ENCODE measurements at regions not wholly inside any gene's neighbourhood (a gene's known extent, or its start where the extent isn't known, plus 50 kb on each side); places are given as distances from the start of the nearest gene placed in this dataset.

DNA sequence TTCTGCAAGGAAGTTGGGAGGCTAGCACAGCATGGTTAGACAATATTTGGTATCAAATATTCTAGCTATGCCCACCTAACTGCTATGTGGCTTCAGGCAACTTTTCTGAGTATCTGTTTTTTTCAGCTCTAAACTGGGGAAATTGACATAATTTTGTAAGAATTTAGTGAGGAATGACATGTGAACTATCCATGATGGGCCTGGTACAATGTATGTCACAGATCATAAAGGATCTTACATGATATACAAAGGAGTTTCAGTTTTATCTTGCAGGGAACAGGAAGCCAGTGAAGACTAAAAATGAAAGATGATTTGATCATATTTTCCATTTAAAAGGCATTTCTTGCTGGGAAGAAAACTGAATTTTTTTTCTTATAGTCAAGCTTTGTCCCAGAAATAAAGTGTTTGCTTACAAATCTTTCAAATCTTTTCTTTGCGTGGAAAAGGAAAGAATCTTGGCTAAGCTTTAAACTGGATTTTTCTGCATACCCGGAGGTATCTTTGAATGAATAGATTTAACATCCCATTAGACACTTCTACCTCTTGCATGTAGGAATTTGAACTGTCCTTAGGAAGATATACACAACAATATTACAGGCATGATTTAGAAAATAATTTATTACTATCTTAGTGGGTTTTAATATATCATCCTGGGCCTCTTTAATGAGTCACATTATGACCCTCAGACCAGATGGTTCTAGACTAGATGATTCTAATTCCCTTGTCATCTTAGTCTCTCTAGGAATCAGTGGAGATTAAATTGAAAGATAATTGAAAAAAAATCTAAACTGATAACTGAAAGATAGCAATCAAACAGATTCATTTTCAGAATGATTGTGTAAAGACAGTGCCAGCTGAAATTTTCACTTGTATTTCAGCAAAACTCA, 436.0 kb upstream of the THBS1 start:
- CTCF ChIA-PET: no interaction called here
- H3K36me3 ChIP-seq (ENCODE audit: insufficient read depth, low read length, poor library complexity, severe bottlenecking): no peaks in the 10 kb centered on the region
- H3K4me1 ChIP-seq (ENCODE audit: insufficient read depth, low read length, poor library complexity, severe bottlenecking): no peaks in the 10 kb centered on the region
- no TSS peak for BruUV-seq (replicated peaks)
- TF ChIP-seq EZH2 (IDR thresholded peaks at IDR 0.05; ENCODE audit: borderline replicate concordance, low read depth, low read length, poor library complexity, severe bottlenecking): no peak
- TF ChIP-seq, protein P1, sequence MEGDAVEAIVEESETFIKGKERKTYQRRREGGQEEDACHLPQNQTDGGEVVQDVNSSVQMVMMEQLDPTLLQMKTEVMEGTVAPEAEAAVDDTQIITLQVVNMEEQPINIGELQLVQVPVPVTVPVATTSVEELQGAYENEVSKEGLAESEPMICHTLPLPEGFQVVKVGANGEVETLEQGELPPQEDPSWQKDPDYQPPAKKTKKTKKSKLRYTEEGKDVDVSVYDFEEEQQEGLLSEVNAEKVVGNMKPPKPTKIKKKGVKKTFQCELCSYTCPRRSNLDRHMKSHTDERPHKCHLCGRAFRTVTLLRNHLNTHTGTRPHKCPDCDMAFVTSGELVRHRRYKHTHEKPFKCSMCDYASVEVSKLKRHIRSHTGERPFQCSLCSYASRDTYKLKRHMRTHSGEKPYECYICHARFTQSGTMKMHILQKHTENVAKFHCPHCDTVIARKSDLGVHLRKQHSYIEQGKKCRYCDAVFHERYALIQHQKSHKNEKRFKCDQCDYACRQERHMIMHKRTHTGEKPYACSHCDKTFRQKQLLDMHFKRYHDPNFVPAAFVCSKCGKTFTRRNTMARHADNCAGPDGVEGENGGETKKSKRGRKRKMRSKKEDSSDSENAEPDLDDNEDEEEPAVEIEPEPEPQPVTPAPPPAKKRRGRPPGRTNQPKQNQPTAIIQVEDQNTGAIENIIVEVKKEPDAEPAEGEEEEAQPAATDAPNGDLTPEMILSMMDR (conservative IDR thresholded peaks at IDR 0.05; ENCODE audit: low read depth, low read length): no peak
- DNase-seq (ENCODE audit: low spot score): no peak
- no peak overlapping the region for H3K27ac ChIP-seq (ENCODE audit: low read depth, low read length, poor library complexity, severe bottlenecking)
- intact Hi-C loops (cut with micrococcal nuclease; ENCODE audit: unreplicated experiment): no loop called here
- POLR2A ChIA-PET (ENCODE audit: low non-redundant PET): interaction anchor here (0.6 kb wide), 2 partner anchors 138 to 284 kb away, joined by 3 to 6 read pairs; no protein-coding TSS in a partner anchor
- no peak overlapping the region for H3K4me3 ChIP-seq (ENCODE audit: low read depth, low read length, poor library complexity, severe bottlenecking)
- H3K9me3 ChIP-seq (ENCODE audit: low read depth, low read length, poor library complexity, severe bottlenecking): no peaks in the 10 kb centered on the region
- peaks cover 11% of the 10 kb centered on the region for H3K27me3 ChIP-seq (replicated peaks; ENCODE audit: insufficient read depth, low read depth, low read length, poor library complexity)

GRCh38 chr15:39145854-39146625, 434.8 kb upstream of the THBS1 start:
- ChIA-PET POLR2A (ENCODE audit: low non-redundant PET) (no interaction called here), CTCF (no interaction called here)
- H3K27ac ChIP-seq (ENCODE audit: low read depth, low read length, poor library complexity, severe bottlenecking): no peak overlapping the region
- peaks cover 3% of the 10 kb centered on the region for H3K27me3 ChIP-seq (replicated peaks; ENCODE audit: insufficient read depth, low read depth, low read length, poor library complexity)
- intact Hi-C loops (cut with micrococcal nuclease; ENCODE audit: unreplicated experiment): no loop called here
- no peak for TF ChIP-seq EZH2 (IDR thresholded peaks at IDR 0.05; ENCODE audit: borderline replicate concordance, low read depth, low read length, poor library complexity, severe bottlenecking)
- TF ChIP-seq, protein P1 (conservative IDR thresholded peaks at IDR 0.05; ENCODE audit: low read depth, low read length): no peak
- no peak overlapping the region for H3K4me3 ChIP-seq (ENCODE audit: low read depth, low read length, poor library complexity, severe bottlenecking)
- no peak for DNase-seq (ENCODE audit: low spot score)
- BruUV-seq (replicated peaks): no TSS peak
- H3K4me1 ChIP-seq (ENCODE audit: insufficient read depth, low read length, poor library complexity, severe bottlenecking): no peaks in the 10 kb centered on the region
- H3K9me3 ChIP-seq (ENCODE audit: low read depth, low read length, poor library complexity, severe bottlenecking): no peaks in the 10 kb centered on the region
- no peaks in the 10 kb centered on the region for H3K36me3 ChIP-seq (ENCODE audit: insufficient read depth, low read length, poor library complexity, severe bottlenecking)

GRCh38 chr15:39149636-39150150, 431.2 kb upstream of the THBS1 start:
- BruUV-seq (replicated peaks): no TSS peak
- no peak for DNase-seq (ENCODE audit: low spot score)
- Histone ChIP-seq H3K27ac (ENCODE audit: low read depth, low read length, poor library complexity, severe bottlenecking) (no peak overlapping the region), H3K9me3 (ENCODE audit: low read depth, low read length, poor library complexity, severe bottlenecking) (no peaks in the 10 kb centered on the region), H3K4me1 (ENCODE audit: insufficient read depth, low read length, poor library complexity, severe bottlenecking) (no peaks in the 10 kb centered on the region), H3K27me3 (replicated peaks; ENCODE audit: insufficient read depth, low read depth, low read length, poor library complexity) (peaks cover 20% of the 10 kb centered on the region), H3K36me3 (ENCODE audit: insufficient read depth, low read length, poor library complexity, severe bottlenecking) (no peaks in the 10 kb centered on the region), H3K4me3 (ENCODE audit: low read depth, low read length, poor library complexity, severe bottlenecking) (no peak overlapping the region)
- ChIA-PET CTCF (no interaction called here), POLR2A (ENCODE audit: low non-redundant PET) (no interaction called here)
- TF ChIP-seq, protein P1 (conservative IDR thresholded peaks at IDR 0.05; ENCODE audit: low read depth, low read length): no peak
- TF ChIP-seq EZH2 (IDR thresholded peaks at IDR 0.05; ENCODE audit: borderline replicate concordance, low read depth, low read length, poor library complexity, severe bottlenecking): no peak
- intact Hi-C loops (cut with micrococcal nuclease; ENCODE audit: unreplicated experiment): no loop called here
